ENCODE measurements at regions not wholly inside any gene's neighbourhood (a gene's known extent, or its start where the extent isn't known, plus 50 kb on each side); places are given as distances from the start of the nearest gene placed in this dataset.

GRCh38 chr11:29682856-29683255 is 334.0 kb downstream of the KCNA4 start:
- intact Hi-C loops (cut with micrococcal nuclease; ENCODE audit: unreplicated experiment) = no loop called here
- H3K4me1 ChIP-seq = no peaks in the 10 kb centered on the region
- Mint-ChIP-seq H3K27me3 (ENCODE audit: insufficient read depth, unreplicated experiment) (no peaks in the 10 kb centered on the region), H3K9me3 (ENCODE audit: unreplicated experiment) (no peaks in the 10 kb centered on the region), H3K4me1 (ENCODE audit: low read depth, unreplicated experiment) (no peaks in the 10 kb centered on the region), H3K36me3 (ENCODE audit: insufficient read depth, unreplicated experiment) (no peaks in the 10 kb centered on the region), H3K27ac (ENCODE audit: unreplicated experiment) (no peak overlapping the region), H3K4me3 (ENCODE audit: unreplicated experiment) (no peak overlapping the region)
- H3K27me3 ChIP-seq (replicated peaks; ENCODE audit: control insufficient read depth, insufficient read depth, low read length) = no peaks in the 10 kb centered on the region
- H3K4me3 ChIP-seq (ENCODE audit: low read depth, low read length) = no peak overlapping the region
- no peak for TF ChIP-seq CTCF (IDR thresholded peaks at IDR 0.05; ENCODE audit: insufficient read depth in 1 of 2, low read depth in 1 of 2, low read length in 1 of 2, severe bottlenecking in 1 of 2, unreplicated experiment in 1 of 2)
- DNase-seq = no peak
- ChIA-PET CTCF (no interaction called here), POLR2A (no interaction called here)
- no peaks in the 10 kb centered on the region for H3K36me3 ChIP-seq (ENCODE audit: control insufficient read depth, insufficient read depth, low read length)
- H3K9me3 ChIP-seq = no peaks in the 10 kb centered on the region
- BruUV-seq (replicated peaks) = no TSS peak

DNA sequence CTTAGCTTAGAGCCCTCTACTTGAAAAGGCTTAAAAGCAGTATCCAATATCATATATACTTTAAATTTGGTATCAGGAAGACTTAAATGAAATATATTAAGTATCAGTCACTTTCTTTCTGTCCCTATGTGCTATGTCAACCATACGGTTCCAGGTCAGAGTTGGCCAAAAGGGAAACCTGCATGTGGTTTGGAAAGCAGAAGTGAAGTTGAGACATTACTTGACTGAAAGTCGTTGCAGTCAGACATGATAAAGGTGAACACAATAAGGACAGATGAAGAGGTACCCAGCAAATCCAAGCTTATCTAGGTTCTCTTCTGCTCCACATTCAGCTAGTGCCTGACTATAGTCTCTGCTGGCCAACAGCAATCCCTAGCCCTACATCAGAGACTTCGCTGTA is 336.8 kb downstream of the KCNA4 start:
- no TSS peak for BruUV-seq (replicated peaks)
- no peak overlapping the region for H3K4me3 Mint-ChIP-seq (ENCODE audit: unreplicated experiment)

GRCh38 chr11:29676993-29677392 is 339.8 kb downstream of the KCNA4 start:
- Mint-ChIP-seq H3K4me1 (ENCODE audit: low read depth, unreplicated experiment) (no peaks in the 10 kb centered on the region), H3K27me3 (ENCODE audit: insufficient read depth, unreplicated experiment) (no peaks in the 10 kb centered on the region), H3K4me3 (ENCODE audit: unreplicated experiment) (no peak overlapping the region), H3K9me3 (ENCODE audit: unreplicated experiment) (no peaks in the 10 kb centered on the region), H3K36me3 (ENCODE audit: insufficient read depth, unreplicated experiment) (no peaks in the 10 kb centered on the region), H3K27ac (ENCODE audit: unreplicated experiment) (no peak overlapping the region)
- CTCF ChIA-PET = no interaction called here
- DNase-seq = no peak
- H3K9me3 ChIP-seq = no peaks in the 10 kb centered on the region
- no peaks in the 10 kb centered on the region for H3K4me1 ChIP-seq
- no peak for TF ChIP-seq CTCF (IDR thresholded peaks at IDR 0.05; ENCODE audit: insufficient read depth in 1 of 2, low read depth in 1 of 2, low read length in 1 of 2, severe bottlenecking in 1 of 2, unreplicated experiment in 1 of 2)
- intact Hi-C loops (cut with micrococcal nuclease; ENCODE audit: unreplicated experiment) = no loop called here
- H3K36me3 ChIP-seq (ENCODE audit: control insufficient read depth, insufficient read depth, low read length) = no peaks in the 10 kb centered on the region
- H3K27me3 ChIP-seq (replicated peaks; ENCODE audit: control insufficient read depth, insufficient read depth, low read length) = no peaks in the 10 kb centered on the region
- POLR2A ChIA-PET = no interaction called here
- no peak overlapping the region for H3K4me3 ChIP-seq (ENCODE audit: low read depth, low read length)
- no TSS peak for BruUV-seq (replicated peaks)

More for the DNA sequence above, 336.8 kb downstream of the KCNA4 start:
- no peak for DNase-seq
- no peaks in the 10 kb centered on the region for H3K36me3 Mint-ChIP-seq (ENCODE audit: insufficient read depth, unreplicated experiment)
- intact Hi-C loops (cut with micrococcal nuclease; ENCODE audit: unreplicated experiment) = no loop called here
- no peak overlapping the region for H3K27ac Mint-ChIP-seq (ENCODE audit: unreplicated experiment)
- H3K4me3 ChIP-seq (ENCODE audit: low read depth, low read length) = no peak overlapping the region
- ChIA-PET POLR2A (no interaction called here), CTCF (no interaction called here)
- H3K4me1 ChIP-seq = no peaks in the 10 kb centered on the region
- no peaks in the 10 kb centered on the region for H3K27me3 Mint-ChIP-seq (ENCODE audit: insufficient read depth, unreplicated experiment)
- no peaks in the 10 kb centered on the region for H3K4me1 Mint-ChIP-seq (ENCODE audit: low read depth, unreplicated experiment)
- H3K9me3 ChIP-seq = no peaks in the 10 kb centered on the region
- no peaks in the 10 kb centered on the region for H3K9me3 Mint-ChIP-seq (ENCODE audit: unreplicated experiment)
- no peaks in the 10 kb centered on the region for H3K36me3 ChIP-seq (ENCODE audit: control insufficient read depth, insufficient read depth, low read length)
- H3K27me3 ChIP-seq (replicated peaks; ENCODE audit: control insufficient read depth, insufficient read depth, low read length) = no peaks in the 10 kb centered on the region
- TF ChIP-seq CTCF (IDR thresholded peaks at IDR 0.05; ENCODE audit: insufficient read depth in 1 of 2, low read depth in 1 of 2, low read length in 1 of 2, severe bottlenecking in 1 of 2, unreplicated experiment in 1 of 2) = no peak

Measured in Caco-2 (cell line).